ENCODE measurements at regions not wholly inside any gene's neighbourhood (a gene's known extent, or its start where the extent isn't known, plus 50 kb on each side); places are given as distances from the start of the nearest gene placed in this dataset.
"Not testable (repeated sequence)": the region's sequence is repeated elsewhere in the genome, so short reads cannot be mapped to it uniquely, and the experiment has no call there.

- Mint-ChIP-seq H3K4me1 (peaks cover 6% of the 10 kb centered on the region), H3K27me3 (ENCODE audit: low read depth) (peaks cover 7% of the 10 kb centered on the region), H3K27ac (no peak overlapping the region), H3K4me3 (no peak overlapping the region), H3K9me3 (no peaks in the 10 kb centered on the region), H3K36me3 (no peaks in the 10 kb centered on the region)
- CTCF ChIA-PET: interaction anchor here (0.7 to 1.0 kb wide), 2 partner anchors 9 to 79 kb away, joined by 4 to 5 read pairs; no protein-coding TSS in a partner anchor
- TF ChIP-seq FOXP4 (CRISPR knock-in tag; IDR thresholded peaks at IDR 0.05): no peak
- no peak for TF ChIP-seq TEAD4 (CRISPR knock-in tag; IDR thresholded peaks at IDR 0.05)
- TF ChIP-seq ESRRA (CRISPR knock-in tag; IDR thresholded peaks at IDR 0.05; ENCODE audit: borderline replicate concordance): no peak
- no peak for DNase-seq (ENCODE audit: low spot score)
- POLR2A ChIA-PET: no interaction called here
- no peak for ATAC-seq
These were observed 52.8 kb upstream of the ADGRE5 start for GRCh38 chr19:14328406-14328805.

GRCh38 chr19:14327061-14327460 is 54.2 kb upstream of the ADGRE5 start:
- not testable (repeated sequence) for H3K9me3 Mint-ChIP-seq; H3K4me1 Mint-ChIP-seq; H3K36me3 Mint-ChIP-seq; H3K27me3 Mint-ChIP-seq (ENCODE audit: low read depth); ATAC-seq; H3K4me3 Mint-ChIP-seq; DNase-seq (ENCODE audit: low spot score); H3K27ac Mint-ChIP-seq
- ChIA-PET CTCF (interaction anchor here (1.6 kb wide), 1 partner anchor 153 kb away, joined by 4 read pairs; no protein-coding TSS in a partner anchor), POLR2A (interaction anchor here (0.6 kb wide), 1 partner anchor 1125 kb away, joined by 5 read pairs; no protein-coding TSS in a partner anchor)

- Mint-ChIP-seq H3K27ac (no peak overlapping the region), H3K4me3 (no peak overlapping the region), H3K9me3 (no peaks in the 10 kb centered on the region), H3K27me3 (ENCODE audit: low read depth) (peaks cover 8% of the 10 kb centered on the region), H3K36me3 (no peaks in the 10 kb centered on the region), H3K4me1 (peaks cover 6% of the 10 kb centered on the region)
- ATAC-seq (no peak), DNase-seq (ENCODE audit: low spot score) (no peak)
- CTCF ChIA-PET: interaction anchor here (0.7 to 1.6 kb wide), 5 partner anchors 22 to 154 kb away, joined by 3 to 4 read pairs (median 3); no protein-coding TSS in a partner anchor
- POLR2A ChIA-PET: interaction anchor here (0.6 kb wide), 1 partner anchor 98 kb away, joined by 10 read pairs; no protein-coding TSS in a partner anchor
- TF ChIP-seq TEAD4 (CRISPR knock-in tag; IDR thresholded peaks at IDR 0.05) (no peak), MYBL2 (CRISPR knock-in tag; IDR thresholded peaks at IDR 0.05) (no peak), FOXK1 (CRISPR knock-in tag; IDR thresholded peaks at IDR 0.05) (no peak)
- TF ChIP-seq, protein P1, sequence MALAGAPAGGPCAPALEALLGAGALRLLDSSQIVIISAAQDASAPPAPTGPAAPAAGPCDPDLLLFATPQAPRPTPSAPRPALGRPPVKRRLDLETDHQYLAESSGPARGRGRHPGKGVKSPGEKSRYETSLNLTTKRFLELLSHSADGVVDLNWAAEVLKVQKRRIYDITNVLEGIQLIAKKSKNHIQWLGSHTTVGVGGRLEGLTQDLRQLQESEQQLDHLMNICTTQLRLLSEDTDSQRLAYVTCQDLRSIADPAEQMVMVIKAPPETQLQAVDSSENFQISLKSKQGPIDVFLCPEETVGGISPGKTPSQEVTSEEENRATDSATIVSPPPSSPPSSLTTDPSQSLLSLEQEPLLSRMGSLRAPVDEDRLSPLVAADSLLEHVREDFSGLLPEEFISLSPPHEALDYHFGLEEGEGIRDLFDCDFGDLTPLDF (CRISPR knock-in tag; IDR thresholded peaks at IDR 0.05): no peak
- TF ChIP-seq, protein P2, sequence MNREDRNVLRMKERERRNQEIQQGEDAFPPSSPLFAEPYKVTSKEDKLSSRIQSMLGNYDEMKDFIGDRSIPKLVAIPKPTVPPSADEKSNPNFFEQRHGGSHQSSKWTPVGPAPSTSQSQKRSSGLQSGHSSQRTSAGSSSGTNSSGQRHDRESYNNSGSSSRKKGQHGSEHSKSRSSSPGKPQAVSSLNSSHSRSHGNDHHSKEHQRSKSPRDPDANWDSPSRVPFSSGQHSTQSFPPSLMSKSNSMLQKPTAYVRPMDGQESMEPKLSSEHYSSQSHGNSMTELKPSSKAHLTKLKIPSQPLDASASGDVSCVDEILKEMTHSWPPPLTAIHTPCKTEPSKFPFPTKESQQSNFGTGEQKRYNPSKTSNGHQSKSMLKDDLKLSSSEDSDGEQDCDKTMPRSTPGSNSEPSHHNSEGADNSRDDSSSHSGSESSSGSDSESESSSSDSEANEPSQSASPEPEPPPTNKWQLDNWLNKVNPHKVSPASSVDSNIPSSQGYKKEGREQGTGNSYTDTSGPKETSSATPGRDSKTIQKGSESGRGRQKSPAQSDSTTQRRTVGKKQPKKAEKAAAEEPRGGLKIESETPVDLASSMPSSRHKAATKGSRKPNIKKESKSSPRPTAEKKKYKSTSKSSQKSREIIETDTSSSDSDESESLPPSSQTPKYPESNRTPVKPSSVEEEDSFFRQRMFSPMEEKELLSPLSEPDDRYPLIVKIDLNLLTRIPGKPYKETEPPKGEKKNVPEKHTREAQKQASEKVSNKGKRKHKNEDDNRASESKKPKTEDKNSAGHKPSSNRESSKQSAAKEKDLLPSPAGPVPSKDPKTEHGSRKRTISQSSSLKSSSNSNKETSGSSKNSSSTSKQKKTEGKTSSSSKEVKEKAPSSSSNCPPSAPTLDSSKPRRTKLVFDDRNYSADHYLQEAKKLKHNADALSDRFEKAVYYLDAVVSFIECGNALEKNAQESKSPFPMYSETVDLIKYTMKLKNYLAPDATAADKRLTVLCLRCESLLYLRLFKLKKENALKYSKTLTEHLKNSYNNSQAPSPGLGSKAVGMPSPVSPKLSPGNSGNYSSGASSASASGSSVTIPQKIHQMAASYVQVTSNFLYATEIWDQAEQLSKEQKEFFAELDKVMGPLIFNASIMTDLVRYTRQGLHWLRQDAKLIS (CRISPR knock-in tag; IDR thresholded peaks at IDR 0.05; ENCODE audit: borderline replicate concordance): no peak
- TF ChIP-seq, protein P3, sequence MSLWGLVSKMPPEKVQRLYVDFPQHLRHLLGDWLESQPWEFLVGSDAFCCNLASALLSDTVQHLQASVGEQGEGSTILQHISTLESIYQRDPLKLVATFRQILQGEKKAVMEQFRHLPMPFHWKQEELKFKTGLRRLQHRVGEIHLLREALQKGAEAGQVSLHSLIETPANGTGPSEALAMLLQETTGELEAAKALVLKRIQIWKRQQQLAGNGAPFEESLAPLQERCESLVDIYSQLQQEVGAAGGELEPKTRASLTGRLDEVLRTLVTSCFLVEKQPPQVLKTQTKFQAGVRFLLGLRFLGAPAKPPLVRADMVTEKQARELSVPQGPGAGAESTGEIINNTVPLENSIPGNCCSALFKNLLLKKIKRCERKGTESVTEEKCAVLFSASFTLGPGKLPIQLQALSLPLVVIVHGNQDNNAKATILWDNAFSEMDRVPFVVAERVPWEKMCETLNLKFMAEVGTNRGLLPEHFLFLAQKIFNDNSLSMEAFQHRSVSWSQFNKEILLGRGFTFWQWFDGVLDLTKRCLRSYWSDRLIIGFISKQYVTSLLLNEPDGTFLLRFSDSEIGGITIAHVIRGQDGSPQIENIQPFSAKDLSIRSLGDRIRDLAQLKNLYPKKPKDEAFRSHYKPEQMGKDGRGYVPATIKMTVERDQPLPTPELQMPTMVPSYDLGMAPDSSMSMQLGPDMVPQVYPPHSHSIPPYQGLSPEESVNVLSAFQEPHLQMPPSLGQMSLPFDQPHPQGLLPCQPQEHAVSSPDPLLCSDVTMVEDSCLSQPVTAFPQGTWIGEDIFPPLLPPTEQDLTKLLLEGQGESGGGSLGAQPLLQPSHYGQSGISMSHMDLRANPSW (CRISPR knock-in tag; conservative IDR thresholded peaks at IDR 0.05; ENCODE audit: low read depth): no peak
These were observed 55.4 kb upstream of the ADGRE5 start for GRCh38 chr19:14325863-14326262.

Measured in WTC11 (cell line).